Neural progenitor cell (in vitro differentiated cells): ENCODE measurements at regions not wholly inside any gene's neighbourhood (a gene's known extent, or its start where the extent isn't known, plus 50 kb on each side); places are given as distances from the start of the nearest gene placed in this dataset.
A peak's percentile ranks its signal among the peaks of the same experiment; 100 is the strongest.

Experiments used
- DNase-seq: peaks from one replicate; pipeline ENCODE4 v3.0.0-alpha.2; 2016; ENCODE audit warnings: low spot score
- H2AFZ ChIP-seq: fragments of 200-600 bp; sonication (generic); replicated peaks from 2 replicates; pipeline ENCODE4 v1.6.1; 2016; ENCODE audit warnings: antibody characterized with exemption
- H3F3A ChIP-seq: fragments of 200-600 bp; sonication (generic); 2 replicates; pipeline ENCODE4 v1.6.1; 2016; ENCODE audit warnings: antibody characterized with exemption, low read depth
- H3K27ac ChIP-seq: fragments of 200-600 bp; sonication (generic); 2 replicates; pipeline ENCODE4 v1.5.1; 2016; ENCODE audit warnings: mild to moderate bottlenecking
- H3K27me3 ChIP-seq: fragments of 200-600 bp; sonication (generic); 2 replicates; pipeline ENCODE4 v1.6.1; 2016; ENCODE audit warnings: mild to moderate bottlenecking, moderate library complexity
- H3K36me3 ChIP-seq: fragments of 200-600 bp; sonication (generic); 2 replicates; pipeline ENCODE4 v1.5.1; 2016
- H3K4me1 ChIP-seq: fragments of 200-600 bp; sonication (generic); 2 replicates; pipeline ENCODE4 v1.6.1; 2016; ENCODE audit warnings: mixed run types
- H3K4me2 ChIP-seq: fragments of 200-600 bp; sonication (generic); 2 replicates; pipeline ENCODE4 v1.6.1; 2016
- H3K4me3 ChIP-seq: fragments of 200-600 bp; sonication (generic); 2 replicates; pipeline ENCODE4 v1.5.1; 2016
- H3K79me2 ChIP-seq: fragments of 200-600 bp; sonication (generic); 2 replicates; pipeline ENCODE4 v1.6.1; 2016; ENCODE audit warnings: low read depth
- H3K9ac ChIP-seq: fragments of 200-600 bp; sonication (generic); 2 replicates; pipeline ENCODE4 v1.6.1; 2016
- H3K9me3 ChIP-seq: fragments of 200-600 bp; sonication (generic); 2 replicates; pipeline ENCODE4 v1.5.1; 2016; ENCODE audit warnings: low read depth
- H4K20me1 ChIP-seq: fragments of 200-600 bp; sonication (generic); 2 replicates; pipeline ENCODE4 v1.6.1; 2016; ENCODE audit warnings: low read depth
- H3K27ac Mint-ChIP-seq: 3 replicates; pipeline ENCODE4 v1.8.0; 2021; ENCODE audit warnings: mixed read lengths
- H3K27me3 Mint-ChIP-seq: 2 replicates; pipeline ENCODE4 v1.8.0; 2022; ENCODE audit warnings: low read depth, mild to moderate bottlenecking, inconsistent platforms, moderate library complexity, mixed read lengths; ENCODE audit not compliant: insufficient read depth
- H3K36me3 Mint-ChIP-seq: 3 replicates; pipeline ENCODE4 v1.8.0; 2021; ENCODE audit warnings: mixed read lengths
- H3K4me1 Mint-ChIP-seq: 3 replicates; pipeline ENCODE4 v1.8.0; 2021; ENCODE audit warnings: mixed read lengths
- H3K4me3 Mint-ChIP-seq: 3 replicates; pipeline ENCODE4 v1.8.0; 2021; ENCODE audit warnings: mild to moderate bottlenecking, moderate library complexity, mixed read lengths
- H3K9me3 Mint-ChIP-seq: 3 replicates; pipeline ENCODE4 v1.8.0; 2020; ENCODE audit warnings: mixed read lengths
- EZH2 ChIP-seq: fragments of 200-600 bp; sonication (generic); IDR thresholded peaks from 2 replicates; pipeline ENCODE4 v1.6.1; 2017; ENCODE audit warnings: antibody characterized with exemption, mild to moderate bottlenecking, moderate library complexity
- EZH2phosphoT487 ChIP-seq: fragments of 200-600 bp; sonication (generic); IDR thresholded peaks from 2 replicates; pipeline ENCODE4 v1.6.1; 2017; ENCODE audit warnings: antibody characterized with exemption
- TF ChIP-seq, protein P1 (sequence below): fragments of 200-600 bp; sonication (generic); IDR thresholded peaks from 2 replicates; pipeline ENCODE4 v1.5.1; 2017; ENCODE audit warnings: antibody characterized with exemption, mild to moderate bottlenecking

DNA sequence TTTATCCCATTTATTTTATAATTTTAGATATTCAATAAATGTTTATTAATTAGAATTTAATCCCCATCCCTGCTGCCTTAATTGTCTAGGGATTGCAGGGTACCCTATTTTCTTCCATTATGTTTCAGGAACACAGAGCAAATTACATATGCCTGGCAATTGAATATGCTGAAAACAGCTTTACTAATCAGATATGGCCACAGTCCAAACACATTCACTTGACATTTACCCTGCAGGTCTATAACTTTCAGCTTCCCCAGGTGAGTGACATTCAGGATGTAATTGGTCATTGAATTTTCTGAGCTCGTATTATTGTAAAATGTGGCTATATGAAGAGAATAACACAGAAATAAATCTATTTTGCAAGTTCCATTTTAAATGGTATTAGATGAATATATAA lies 218.7 kb upstream of the NDST4 start:
- H3K4me1 ChIP-seq = no peaks in the 10 kb centered on the region
- no peaks in the 10 kb centered on the region for H4K20me1 ChIP-seq
- H3K9me3 ChIP-seq = no peaks in the 10 kb centered on the region
- H3K4me2 ChIP-seq = no peak overlapping the region
- no peak overlapping the region for H3K9ac ChIP-seq
- TF ChIP-seq, protein P1, sequence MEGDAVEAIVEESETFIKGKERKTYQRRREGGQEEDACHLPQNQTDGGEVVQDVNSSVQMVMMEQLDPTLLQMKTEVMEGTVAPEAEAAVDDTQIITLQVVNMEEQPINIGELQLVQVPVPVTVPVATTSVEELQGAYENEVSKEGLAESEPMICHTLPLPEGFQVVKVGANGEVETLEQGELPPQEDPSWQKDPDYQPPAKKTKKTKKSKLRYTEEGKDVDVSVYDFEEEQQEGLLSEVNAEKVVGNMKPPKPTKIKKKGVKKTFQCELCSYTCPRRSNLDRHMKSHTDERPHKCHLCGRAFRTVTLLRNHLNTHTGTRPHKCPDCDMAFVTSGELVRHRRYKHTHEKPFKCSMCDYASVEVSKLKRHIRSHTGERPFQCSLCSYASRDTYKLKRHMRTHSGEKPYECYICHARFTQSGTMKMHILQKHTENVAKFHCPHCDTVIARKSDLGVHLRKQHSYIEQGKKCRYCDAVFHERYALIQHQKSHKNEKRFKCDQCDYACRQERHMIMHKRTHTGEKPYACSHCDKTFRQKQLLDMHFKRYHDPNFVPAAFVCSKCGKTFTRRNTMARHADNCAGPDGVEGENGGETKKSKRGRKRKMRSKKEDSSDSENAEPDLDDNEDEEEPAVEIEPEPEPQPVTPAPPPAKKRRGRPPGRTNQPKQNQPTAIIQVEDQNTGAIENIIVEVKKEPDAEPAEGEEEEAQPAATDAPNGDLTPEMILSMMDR = no peak
- TF ChIP-seq EZH2phosphoT487 = no peak
- TF ChIP-seq EZH2 = no peak
- H3F3A ChIP-seq = no peaks in the 10 kb centered on the region
- Mint-ChIP-seq H3K27me3 (no peaks in the 10 kb centered on the region), H3K27ac (no peak overlapping the region), H3K36me3 (no peaks in the 10 kb centered on the region), H3K9me3 (no peaks in the 10 kb centered on the region), H3K4me1 (no peaks in the 10 kb centered on the region), H3K4me3 (no peak overlapping the region)
- no peaks in the 10 kb centered on the region for H3K27me3 ChIP-seq
- H3K36me3 ChIP-seq = no peaks in the 10 kb centered on the region
- no peak overlapping the region for H3K27ac ChIP-seq
- no peak for DNase-seq
- H2AFZ ChIP-seq = no peak overlapping the region
- no peaks in the 10 kb centered on the region for H3K79me2 ChIP-seq
- H3K4me3 ChIP-seq = no peak overlapping the region

DNA sequence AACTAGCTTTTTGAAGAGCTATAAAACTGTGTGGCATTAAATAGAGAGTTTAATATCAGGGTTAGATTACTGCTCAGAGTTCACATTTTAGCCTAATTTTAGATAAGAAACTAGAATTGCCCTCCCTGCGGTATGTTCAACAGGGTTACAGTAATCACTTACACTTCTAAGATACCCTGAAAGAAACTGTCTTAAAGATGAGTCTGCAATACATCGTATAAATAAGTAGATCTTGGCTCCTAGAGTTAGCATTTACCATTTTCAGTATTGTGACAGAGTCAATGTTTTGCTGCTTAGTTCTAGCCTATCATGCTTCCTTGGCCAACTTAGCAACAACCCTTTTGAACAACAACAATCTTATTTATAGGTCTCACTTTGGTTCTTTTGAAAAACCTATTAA lies 217.8 kb upstream of the NDST4 start:
- H3K4me3 Mint-ChIP-seq = no peak overlapping the region
- H3K4me2 ChIP-seq = no peak overlapping the region
- DNase-seq = no peak
- H3K27ac ChIP-seq = no peak overlapping the region
- H3K4me1 Mint-ChIP-seq = no peaks in the 10 kb centered on the region
- no peaks in the 10 kb centered on the region for H3K36me3 Mint-ChIP-seq
- H3F3A ChIP-seq = no peaks in the 10 kb centered on the region
- H3K9me3 Mint-ChIP-seq = no peaks in the 10 kb centered on the region
- H4K20me1 ChIP-seq = no peaks in the 10 kb centered on the region
- H3K27ac Mint-ChIP-seq = no peak overlapping the region
- H3K4me1 ChIP-seq = no peaks in the 10 kb centered on the region
- H3K36me3 ChIP-seq = no peaks in the 10 kb centered on the region
- H3K27me3 ChIP-seq = no peaks in the 10 kb centered on the region
- no peaks in the 10 kb centered on the region for H3K27me3 Mint-ChIP-seq
- TF ChIP-seq EZH2 (no peak), EZH2phosphoT487 (no peak)
- TF ChIP-seq, protein P1 = no peak
- no peaks in the 10 kb centered on the region for H3K9me3 ChIP-seq
- no peaks in the 10 kb centered on the region for H3K79me2 ChIP-seq
- no peak overlapping the region for H2AFZ ChIP-seq
- H3K9ac ChIP-seq = no peak overlapping the region
- H3K4me3 ChIP-seq = no peak overlapping the region

DNA sequence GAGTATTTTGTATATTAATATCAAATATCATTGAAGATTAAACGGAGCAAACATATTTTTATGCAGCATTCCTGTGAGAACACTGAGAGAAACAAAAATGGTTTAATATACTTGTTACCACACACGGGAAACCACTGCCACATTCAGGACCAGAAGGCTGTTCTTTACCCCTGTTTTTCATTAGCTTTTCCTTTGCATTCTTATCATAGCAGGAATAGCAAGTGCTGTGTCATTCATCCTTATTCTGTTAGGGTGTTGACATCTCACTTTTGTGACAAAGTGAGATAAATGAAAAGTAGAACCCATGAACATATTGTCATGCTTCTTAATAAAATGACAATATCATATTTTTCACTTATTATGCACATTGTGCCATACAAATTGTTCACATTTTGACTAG lies 212.4 kb upstream of the NDST4 start:
- Mint-ChIP-seq H3K27me3 (peaks cover 4% of the 10 kb centered on the region), H3K36me3 (no peaks in the 10 kb centered on the region), H3K4me3 (no peak overlapping the region), H3K27ac (no peak overlapping the region), H3K4me1 (peaks cover 2% of the 10 kb centered on the region), H3K9me3 (no peaks in the 10 kb centered on the region)
- Histone ChIP-seq H3F3A (no peaks in the 10 kb centered on the region), H3K4me2 (no peak overlapping the region), H3K4me1 (no peaks in the 10 kb centered on the region), H3K9me3 (no peaks in the 10 kb centered on the region), H4K20me1 (no peaks in the 10 kb centered on the region), H3K4me3 (no peak overlapping the region), H3K9ac (no peak overlapping the region), H3K27me3 (no peaks in the 10 kb centered on the region), H3K36me3 (no peaks in the 10 kb centered on the region), H2AFZ (peak overlapping the region; percentile 27), H3K79me2 (no peaks in the 10 kb centered on the region), H3K27ac (no peak overlapping the region)
- TF ChIP-seq EZH2 (no peak), EZH2phosphoT487 (no peak)
- TF ChIP-seq, protein P1 = no peak
- no peak for DNase-seq
